GM23338 (cell line): ENCODE measurements at regions not wholly inside any gene's neighbourhood (a gene's known extent, or its start where the extent isn't known, plus 50 kb on each side); places are given as distances from the start of the nearest gene placed in this dataset.

Experiments used
- ATAC-seq: fragments of 200-7000 bp; cut with Tn5 transposase; 3 replicates; pipeline ENCODE4 v1.9.1; 2020
- DNase-seq: peaks from one replicate; pipeline ENCODE4 v3.0.0-alpha.2; 2015; ENCODE audit warnings: low spot score
- H2AFZ ChIP-seq: fragments of 200-600 bp; sonication (generic); 2 replicates; pipeline ENCODE4 v1.8.0; 2016; ENCODE audit warnings: antibody characterized with exemption, mild to moderate bottlenecking, moderate library complexity
- H3F3A ChIP-seq: fragments of 200-600 bp; sonication (generic); replicated peaks from 2 replicates; pipeline ENCODE4 v1.8.0; 2017; ENCODE audit warnings: antibody characterized with exemption, mixed run types, low read depth
- H3K27ac ChIP-seq: fragments of 200-600 bp; sonication (generic); 2 replicates; pipeline ENCODE4 v1.6.1; 2016; ENCODE audit warnings: low read depth
- H3K27me3 ChIP-seq: fragments of 200-600 bp; sonication (generic); 2 replicates; pipeline ENCODE4 v1.8.0; 2016; ENCODE audit warnings: mild to moderate bottlenecking, mixed run types, moderate library complexity; ENCODE audit not compliant: insufficient read depth
- H3K36me3 ChIP-seq: fragments of 200-600 bp; sonication (generic); 2 replicates; pipeline ENCODE4 v1.8.0; 2016; ENCODE audit warnings: mild to moderate bottlenecking; ENCODE audit not compliant: insufficient read depth
- H3K4me1 ChIP-seq: fragments of 200-600 bp; sonication (generic); 2 replicates; pipeline ENCODE4 v1.8.0; 2016; ENCODE audit warnings: mild to moderate bottlenecking, moderate library complexity; ENCODE audit not compliant: insufficient read depth
- H3K4me2 ChIP-seq: fragments of 200-600 bp; sonication (generic); 2 replicates; pipeline ENCODE4 v1.7.1; 2017; ENCODE audit warnings: mixed run types
- H3K4me3 ChIP-seq: fragments of 200-600 bp; sonication (generic); 2 replicates; pipeline ENCODE4 v1.6.1; 2016; ENCODE audit warnings: mixed run types
- H3K79me2 ChIP-seq: fragments of 200-600 bp; sonication (generic); replicated peaks from 2 replicates; pipeline ENCODE4 v1.8.0; 2017; ENCODE audit warnings: mild to moderate bottlenecking; ENCODE audit not compliant: insufficient read depth
- H3K9me2 ChIP-seq: fragments of 200-600 bp; sonication (generic); 2 replicates; pipeline ENCODE4 v1.8.0; 2017; ENCODE audit not compliant: insufficient read depth
- H4K20me1 ChIP-seq: fragments of 200-600 bp; sonication (generic); replicated peaks from 2 replicates; pipeline ENCODE4 v1.8.0; 2017; ENCODE audit warnings: mild to moderate bottlenecking; ENCODE audit not compliant: insufficient read depth
- H3K27ac Mint-ChIP-seq: 2 replicates; pipeline ENCODE4 v1.8.0; 2020; ENCODE audit warnings: inconsistent platforms, mild to moderate bottlenecking, moderate library complexity, mixed read lengths
- H3K27me3 Mint-ChIP-seq: 3 replicates; pipeline ENCODE4 v1.8.0; 2022; ENCODE audit warnings: low read depth, mild to moderate bottlenecking, moderate library complexity, mixed read lengths, inconsistent platforms; ENCODE audit not compliant: insufficient read depth, poor library complexity
- H3K36me3 Mint-ChIP-seq: 3 replicates; pipeline ENCODE4 v1.8.0; 2021; ENCODE audit warnings: low read depth, mild to moderate bottlenecking, inconsistent platforms, moderate library complexity, mixed read lengths
- H3K4me1 Mint-ChIP-seq: 3 replicates; pipeline ENCODE4 v1.8.0; 2020; ENCODE audit warnings: mild to moderate bottlenecking, inconsistent platforms, mixed read lengths
- H3K4me3 Mint-ChIP-seq: 3 replicates; pipeline ENCODE4 v1.8.0; 2021; ENCODE audit warnings: moderate library complexity, mild to moderate bottlenecking, inconsistent platforms, mixed read lengths
- H3K9me3 Mint-ChIP-seq: 3 replicates; pipeline ENCODE4 v1.8.0; 2020; ENCODE audit warnings: moderate library complexity, mild to moderate bottlenecking, inconsistent platforms, mixed read lengths
- CREB1 ChIP-seq: fragments of 250-450 bp; sonication (Bioruptor Pico); IDR thresholded peaks from 2 replicates; pipeline ENCODE4 v1.5.0; 2020; ENCODE audit warnings: low read depth, mild to moderate bottlenecking, moderate library complexity
- EZH2 ChIP-seq: fragments of 200-600 bp; sonication (generic); IDR thresholded peaks from one replicate; pipeline ENCODE4 v1.8.0; 2017; ENCODE audit warnings: antibody characterized with exemption, mild to moderate bottlenecking, low read depth; ENCODE audit not compliant: unreplicated experiment
- JUNB ChIP-seq: IDR thresholded peaks from one replicate; pipeline ENCODE4 v1.6.1; 2016; ENCODE audit warnings: antibody characterized with exemption; ENCODE audit not compliant: unreplicated experiment
- NANOG ChIP-seq: IDR thresholded peaks from 2 replicates; pipeline ENCODE4 v1.6.1; 2016; ENCODE audit warnings: antibody characterized with exemption, borderline replicate concordance
- STAT1 ChIP-seq: IDR thresholded peaks from one replicate; pipeline ENCODE4 v1.6.1; 2016; ENCODE audit warnings: antibody characterized with exemption; ENCODE audit not compliant: unreplicated experiment
- ZNF114 ChIP-seq: fragments of 250-450 bp; sonication (Bioruptor Pico); IDR thresholded peaks from 2 replicates; pipeline ENCODE4 v1.5.0; 2020; ENCODE audit warnings: mild to moderate bottlenecking, moderate library complexity
- ZNF331 ChIP-seq: fragments of 250-450 bp; sonication (Bioruptor Pico); IDR thresholded peaks from 2 replicates; pipeline ENCODE4 v1.5.0; 2020; ENCODE audit warnings: low read depth, mild to moderate bottlenecking, moderate library complexity
- TF ChIP-seq, protein P1 (sequence below): IDR thresholded peaks from one replicate; pipeline ENCODE4 v1.6.1; 2018; ENCODE audit warnings: antibody characterized with exemption; ENCODE audit not compliant: unreplicated experiment
- TF ChIP-seq, protein P2 (sequence below): IDR thresholded peaks from 2 replicates; pipeline ENCODE4 v1.6.1; 2016; ENCODE audit warnings: antibody characterized with exemption
- TF ChIP-seq, protein P3 (sequence below), 2 experiments: fragments of 200-600 bp in 1 of 2; sonication (generic) in 1 of 2; conservative IDR thresholded peaks; 2 replicates each; pipeline versions ENCODE4 v1.5.1 to v1.6.1; 2016 to 2017; ENCODE audit warnings: antibody characterized with exemption in 2 of 2, low read depth in 2 of 2, mild to moderate bottlenecking in 2 of 2, moderate library complexity in 1 of 2

DNA sequence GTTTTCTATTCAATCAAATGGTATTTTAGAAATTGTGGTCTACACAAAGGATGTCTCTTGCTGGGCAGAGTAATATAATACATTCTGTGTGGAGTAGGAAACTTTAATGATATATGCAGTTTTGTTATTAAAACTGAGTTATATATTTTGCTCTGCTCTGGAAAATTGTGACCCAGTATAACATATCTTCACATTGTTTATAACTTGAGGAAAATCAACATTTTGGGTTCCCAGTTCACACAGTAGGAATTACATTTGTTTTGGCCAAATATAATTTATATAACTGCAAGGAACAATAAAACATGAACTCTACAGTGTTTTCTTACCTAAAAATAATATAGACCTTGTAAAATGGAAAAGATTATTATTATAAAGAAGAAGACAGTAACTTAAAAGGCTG is 372.4 kb downstream of the OSR1 start (continued):
- TF ChIP-seq, protein P1, sequence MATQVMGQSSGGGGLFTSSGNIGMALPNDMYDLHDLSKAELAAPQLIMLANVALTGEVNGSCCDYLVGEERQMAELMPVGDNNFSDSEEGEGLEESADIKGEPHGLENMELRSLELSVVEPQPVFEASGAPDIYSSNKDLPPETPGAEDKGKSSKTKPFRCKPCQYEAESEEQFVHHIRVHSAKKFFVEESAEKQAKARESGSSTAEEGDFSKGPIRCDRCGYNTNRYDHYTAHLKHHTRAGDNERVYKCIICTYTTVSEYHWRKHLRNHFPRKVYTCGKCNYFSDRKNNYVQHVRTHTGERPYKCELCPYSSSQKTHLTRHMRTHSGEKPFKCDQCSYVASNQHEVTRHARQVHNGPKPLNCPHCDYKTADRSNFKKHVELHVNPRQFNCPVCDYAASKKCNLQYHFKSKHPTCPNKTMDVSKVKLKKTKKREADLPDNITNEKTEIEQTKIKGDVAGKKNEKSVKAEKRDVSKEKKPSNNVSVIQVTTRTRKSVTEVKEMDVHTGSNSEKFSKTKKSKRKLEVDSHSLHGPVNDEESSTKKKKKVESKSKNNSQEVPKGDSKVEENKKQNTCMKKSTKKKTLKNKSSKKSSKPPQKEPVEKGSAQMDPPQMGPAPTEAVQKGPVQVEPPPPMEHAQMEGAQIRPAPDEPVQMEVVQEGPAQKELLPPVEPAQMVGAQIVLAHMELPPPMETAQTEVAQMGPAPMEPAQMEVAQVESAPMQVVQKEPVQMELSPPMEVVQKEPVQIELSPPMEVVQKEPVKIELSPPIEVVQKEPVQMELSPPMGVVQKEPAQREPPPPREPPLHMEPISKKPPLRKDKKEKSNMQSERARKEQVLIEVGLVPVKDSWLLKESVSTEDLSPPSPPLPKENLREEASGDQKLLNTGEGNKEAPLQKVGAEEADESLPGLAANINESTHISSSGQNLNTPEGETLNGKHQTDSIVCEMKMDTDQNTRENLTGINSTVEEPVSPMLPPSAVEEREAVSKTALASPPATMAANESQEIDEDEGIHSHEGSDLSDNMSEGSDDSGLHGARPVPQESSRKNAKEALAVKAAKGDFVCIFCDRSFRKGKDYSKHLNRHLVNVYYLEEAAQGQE: no peak
- TF ChIP-seq, protein P2, sequence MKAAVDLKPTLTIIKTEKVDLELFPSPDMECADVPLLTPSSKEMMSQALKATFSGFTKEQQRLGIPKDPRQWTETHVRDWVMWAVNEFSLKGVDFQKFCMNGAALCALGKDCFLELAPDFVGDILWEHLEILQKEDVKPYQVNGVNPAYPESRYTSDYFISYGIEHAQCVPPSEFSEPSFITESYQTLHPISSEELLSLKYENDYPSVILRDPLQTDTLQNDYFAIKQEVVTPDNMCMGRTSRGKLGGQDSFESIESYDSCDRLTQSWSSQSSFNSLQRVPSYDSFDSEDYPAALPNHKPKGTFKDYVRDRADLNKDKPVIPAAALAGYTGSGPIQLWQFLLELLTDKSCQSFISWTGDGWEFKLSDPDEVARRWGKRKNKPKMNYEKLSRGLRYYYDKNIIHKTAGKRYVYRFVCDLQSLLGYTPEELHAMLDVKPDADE: no peak
- TF ChIP-seq CREB1: no peak

DNA sequence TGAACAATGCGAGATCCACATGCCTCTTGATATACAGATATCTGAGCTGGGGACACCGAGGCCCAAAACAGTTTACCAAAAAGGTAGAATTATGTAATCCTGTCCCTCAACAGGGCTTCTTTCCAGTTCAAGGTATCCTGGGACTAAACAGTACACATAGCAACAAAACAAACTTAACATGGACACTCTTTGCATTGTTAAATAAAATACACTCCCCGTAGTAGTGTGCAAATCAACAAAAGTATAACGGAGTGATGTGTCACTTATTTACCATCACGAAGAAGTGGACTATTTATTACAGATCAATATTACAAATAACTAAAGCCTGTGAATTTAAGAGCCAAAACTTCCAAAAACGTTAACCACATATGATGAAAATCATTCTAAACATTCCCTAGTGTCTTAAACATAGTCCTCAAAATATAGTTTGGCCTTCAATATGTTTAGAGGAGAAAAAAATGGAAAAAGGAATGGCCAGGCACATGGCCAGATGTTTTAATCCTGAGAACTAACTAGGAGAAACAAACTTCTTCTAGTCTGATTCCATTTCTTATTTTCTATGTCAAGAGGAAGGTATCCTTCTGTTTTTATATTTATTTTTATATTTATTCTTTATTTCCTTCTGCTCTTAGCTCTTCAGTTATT is 377.5 kb downstream of the OSR1 start:
- no peaks in the 10 kb centered on the region for H3K9me2 ChIP-seq
- no peaks in the 10 kb centered on the region for H3K79me2 ChIP-seq
- peaks cover 23% of the 10 kb centered on the region for H3K4me1 Mint-ChIP-seq
- no peak for TF ChIP-seq NANOG
- H3K27me3 Mint-ChIP-seq: peaks cover 3% of the 10 kb centered on the region
- no peaks in the 10 kb centered on the region for H3K4me1 ChIP-seq
- H3K36me3 ChIP-seq: no peaks in the 10 kb centered on the region
- no peak overlapping the region for H3K4me2 ChIP-seq
- no peaks in the 10 kb centered on the region for H3K9me3 Mint-ChIP-seq
- no peak overlapping the region for H2AFZ ChIP-seq
- H4K20me1 ChIP-seq: no peaks in the 10 kb centered on the region
- DNase-seq (no peak), ATAC-seq (no peak)
- no peak overlapping the region for H3K27ac ChIP-seq
- H3F3A ChIP-seq: no peaks in the 10 kb centered on the region
- H3K4me3 Mint-ChIP-seq: no peak overlapping the region
- no peaks in the 10 kb centered on the region for H3K36me3 Mint-ChIP-seq
- no peaks in the 10 kb centered on the region for H3K27me3 ChIP-seq
- no peak overlapping the region for H3K27ac Mint-ChIP-seq
- no peak overlapping the region for H3K4me3 ChIP-seq

DNA sequence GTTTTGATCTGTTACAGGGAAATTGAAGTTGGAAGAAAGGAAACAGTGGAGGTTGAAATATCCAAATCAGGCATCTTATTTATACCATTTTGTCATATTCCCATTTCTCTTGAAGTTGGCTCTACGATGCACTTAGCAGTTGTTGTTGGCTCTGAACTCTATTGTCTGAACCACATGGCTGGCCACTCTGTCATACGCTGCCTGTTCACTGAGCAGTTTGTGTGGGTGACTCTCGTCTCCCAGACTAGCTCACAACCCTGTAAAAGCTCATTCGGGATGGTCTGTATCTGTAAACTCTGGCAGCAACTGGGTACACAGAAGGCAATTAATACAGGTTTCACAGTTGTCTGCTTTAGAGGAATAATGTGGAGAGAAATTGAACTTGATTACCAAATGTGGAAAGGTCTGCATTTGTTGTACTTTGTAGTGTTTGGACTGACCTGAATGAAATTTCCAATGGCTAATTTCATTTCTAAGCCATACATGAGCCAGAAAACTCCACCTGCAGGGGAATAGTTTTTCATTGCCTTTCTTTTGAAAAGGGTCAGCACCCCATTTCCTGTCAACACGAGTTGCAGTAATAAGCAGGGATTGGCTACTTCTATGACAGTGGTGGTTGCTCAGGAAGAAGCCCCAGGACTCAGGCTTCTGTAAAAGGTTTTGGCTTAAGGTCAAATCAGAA is 378.2 kb downstream of the OSR1 start:
- Mint-ChIP-seq H3K36me3 (no peaks in the 10 kb centered on the region), H3K4me1 (peaks cover 25% of the 10 kb centered on the region), H3K27ac (no peak overlapping the region), H3K4me3 (no peak overlapping the region), H3K9me3 (no peaks in the 10 kb centered on the region), H3K27me3 (peaks cover 3% of the 10 kb centered on the region)
- no peak overlapping the region for H2AFZ ChIP-seq
- no peaks in the 10 kb centered on the region for H3K9me2 ChIP-seq
- no peaks in the 10 kb centered on the region for H3F3A ChIP-seq
- H3K27me3 ChIP-seq: no peaks in the 10 kb centered on the region
- H4K20me1 ChIP-seq: no peaks in the 10 kb centered on the region
- no peaks in the 10 kb centered on the region for H3K36me3 ChIP-seq
- ATAC-seq (no peak), DNase-seq (no peak)
- no peaks in the 10 kb centered on the region for H3K4me1 ChIP-seq
- H3K79me2 ChIP-seq: no peaks in the 10 kb centered on the region
- H3K4me2 ChIP-seq: no peak overlapping the region
- H3K27ac ChIP-seq: no peak overlapping the region
- H3K4me3 ChIP-seq: no peak overlapping the region
- TF ChIP-seq JUNB (no peak), CREB1 (no peak), ZNF114 (no peak), STAT1 (no peak), NANOG (no peak), EZH2 (no peak), ZNF331 (no peak)
- TF ChIP-seq, protein P1: no peak
- TF ChIP-seq, protein P3, sequence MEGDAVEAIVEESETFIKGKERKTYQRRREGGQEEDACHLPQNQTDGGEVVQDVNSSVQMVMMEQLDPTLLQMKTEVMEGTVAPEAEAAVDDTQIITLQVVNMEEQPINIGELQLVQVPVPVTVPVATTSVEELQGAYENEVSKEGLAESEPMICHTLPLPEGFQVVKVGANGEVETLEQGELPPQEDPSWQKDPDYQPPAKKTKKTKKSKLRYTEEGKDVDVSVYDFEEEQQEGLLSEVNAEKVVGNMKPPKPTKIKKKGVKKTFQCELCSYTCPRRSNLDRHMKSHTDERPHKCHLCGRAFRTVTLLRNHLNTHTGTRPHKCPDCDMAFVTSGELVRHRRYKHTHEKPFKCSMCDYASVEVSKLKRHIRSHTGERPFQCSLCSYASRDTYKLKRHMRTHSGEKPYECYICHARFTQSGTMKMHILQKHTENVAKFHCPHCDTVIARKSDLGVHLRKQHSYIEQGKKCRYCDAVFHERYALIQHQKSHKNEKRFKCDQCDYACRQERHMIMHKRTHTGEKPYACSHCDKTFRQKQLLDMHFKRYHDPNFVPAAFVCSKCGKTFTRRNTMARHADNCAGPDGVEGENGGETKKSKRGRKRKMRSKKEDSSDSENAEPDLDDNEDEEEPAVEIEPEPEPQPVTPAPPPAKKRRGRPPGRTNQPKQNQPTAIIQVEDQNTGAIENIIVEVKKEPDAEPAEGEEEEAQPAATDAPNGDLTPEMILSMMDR (conservative IDR thresholded peaks at IDR 0.05; ENCODE audit: low read depth in 2 of 2): no peak
- TF ChIP-seq, protein P2: no peak
